Psoas muscle (tissue), 7 donors: ENCODE measurements at regions not wholly inside any gene's neighbourhood (a gene's known extent, or its start where the extent isn't known, plus 50 kb on each side); places are given as distances from the start of the nearest gene placed in this dataset.

Experiments used
- ATAC-seq, 4 donors: fragments of 200-7000 bp; cut with Tn5 transposase; one replicate each; pipeline ENCODE4 v1.9.1; 2020; ENCODE audit warnings: moderate library complexity in 3 of 4, mild to moderate bottlenecking in 2 of 4
- DNase-seq, 2 donors: peaks; one replicate each; pipeline ENCODE4 v3.0.0-alpha.2; 2020
- H3K27ac ChIP-seq: fragments of 200-600 bp; one replicate; pipeline ENCODE4 v1.8.0; 2022
- H3K27me3 ChIP-seq, 3 donors: fragments of 200-600 bp in 1 of 3; one replicate each; pipeline versions ENCODE4 v1.6.1 to v1.8.0; 2013 to 2022; ENCODE audit warnings: low read length in 2 of 3, mild to moderate bottlenecking in 2 of 3, moderate library complexity in 1 of 3; ENCODE audit not compliant: insufficient read depth in 3 of 3
- H3K36me3 ChIP-seq, 2 donors: fragments of 200-600 bp in 1 of 2; one replicate each; pipeline versions ENCODE4 v1.6.1 to v1.8.0; 2013 to 2022; ENCODE audit warnings: low read depth in 1 of 2, mild to moderate bottlenecking in 1 of 2, moderate library complexity in 1 of 2; ENCODE audit not compliant: insufficient read depth in 1 of 2
- H3K4me1 ChIP-seq: fragments of 200-600 bp; one replicate; pipeline ENCODE4 v1.8.0; 2022
- H3K4me3 ChIP-seq: fragments of 200-600 bp; one replicate; pipeline ENCODE4 v1.8.0; 2022; ENCODE audit warnings: mild to moderate bottlenecking
- H3K9me3 ChIP-seq: fragments of 200-600 bp; one replicate; pipeline ENCODE4 v1.8.0; 2022
- WGBS, 3 donors: extraction: QIAGEN DNeasy Blood & Tissue Kit; methylation state at CpG; one replicate each; pipeline versions ENCODE4 v1.1.6 to v1.1.7; 2013; 5-methylcytosine and 5-hydroxymethylcytosine counted together
- intact Hi-C, 2 donors: fragments of 100-400 bp; cut with DNase I; formaldehyde crosslinking; loops; one replicate each; pipeline versions ENCODE4 v1.11.0 to v1.14.2; 2022
- TF ChIP-seq, protein P1 (sequence below): fragments of 200-600 bp; IDR thresholded peaks from one replicate; pipeline ENCODE4 v1.8.0; 2022; ENCODE audit warnings: antibody characterized with exemption
- donor health status: healthy with polysubstance abuse.
- donor health status: DM: no; HTN: no; CAD: no; lungs with moderate emphysema.
- donor health status: Bipolar disorder and iron deficiency.
- donor health status: healthy.
- donor health status: DM: yes; HTN: yes; CAD: no.
- donor health status: DM: no; HTN: no; CAD: no.
- donor health status: DM: yes; HTN: yes; CAD: no.

DNA sequence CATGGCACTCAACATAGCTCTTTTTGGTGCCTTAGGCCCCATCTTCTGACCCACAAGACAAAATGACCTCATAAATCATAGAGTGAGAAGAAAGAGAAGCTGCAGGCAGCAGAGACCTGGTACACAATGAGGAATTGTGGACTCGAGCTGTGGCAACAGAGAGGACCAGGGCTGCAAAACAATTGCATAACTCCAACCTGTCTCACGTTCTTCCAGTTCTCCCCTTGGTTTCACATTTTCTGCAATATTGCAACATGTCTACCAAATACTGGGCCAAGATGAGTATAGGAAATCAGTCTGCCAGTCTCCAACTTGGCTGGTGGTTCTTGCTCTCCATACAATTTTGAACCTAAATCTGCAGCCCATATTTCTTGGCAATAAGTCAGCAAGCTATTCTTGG is 105.3 kb downstream of the KDR start:
- intact Hi-C loops = no loop called here
- no peaks in the 10 kb centered on the region for H3K4me1 ChIP-seq
- WGBS, 3 donors = 69 to 72% (median 70%) methylated on average over 2 of the region's 2 CpGs
- H3K27me3 ChIP-seq = no peaks in the 10 kb centered on the region
- no peak for DNase-seq
- H3K36me3 ChIP-seq = no peaks in the 10 kb centered on the region
- no peaks in the 10 kb centered on the region for H3K9me3 ChIP-seq
- H3K27ac ChIP-seq = no peak overlapping the region
- TF ChIP-seq, protein P1, sequence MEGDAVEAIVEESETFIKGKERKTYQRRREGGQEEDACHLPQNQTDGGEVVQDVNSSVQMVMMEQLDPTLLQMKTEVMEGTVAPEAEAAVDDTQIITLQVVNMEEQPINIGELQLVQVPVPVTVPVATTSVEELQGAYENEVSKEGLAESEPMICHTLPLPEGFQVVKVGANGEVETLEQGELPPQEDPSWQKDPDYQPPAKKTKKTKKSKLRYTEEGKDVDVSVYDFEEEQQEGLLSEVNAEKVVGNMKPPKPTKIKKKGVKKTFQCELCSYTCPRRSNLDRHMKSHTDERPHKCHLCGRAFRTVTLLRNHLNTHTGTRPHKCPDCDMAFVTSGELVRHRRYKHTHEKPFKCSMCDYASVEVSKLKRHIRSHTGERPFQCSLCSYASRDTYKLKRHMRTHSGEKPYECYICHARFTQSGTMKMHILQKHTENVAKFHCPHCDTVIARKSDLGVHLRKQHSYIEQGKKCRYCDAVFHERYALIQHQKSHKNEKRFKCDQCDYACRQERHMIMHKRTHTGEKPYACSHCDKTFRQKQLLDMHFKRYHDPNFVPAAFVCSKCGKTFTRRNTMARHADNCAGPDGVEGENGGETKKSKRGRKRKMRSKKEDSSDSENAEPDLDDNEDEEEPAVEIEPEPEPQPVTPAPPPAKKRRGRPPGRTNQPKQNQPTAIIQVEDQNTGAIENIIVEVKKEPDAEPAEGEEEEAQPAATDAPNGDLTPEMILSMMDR = no peak
- H3K4me3 ChIP-seq = no peak overlapping the region
- ATAC-seq = no peak

DNA sequence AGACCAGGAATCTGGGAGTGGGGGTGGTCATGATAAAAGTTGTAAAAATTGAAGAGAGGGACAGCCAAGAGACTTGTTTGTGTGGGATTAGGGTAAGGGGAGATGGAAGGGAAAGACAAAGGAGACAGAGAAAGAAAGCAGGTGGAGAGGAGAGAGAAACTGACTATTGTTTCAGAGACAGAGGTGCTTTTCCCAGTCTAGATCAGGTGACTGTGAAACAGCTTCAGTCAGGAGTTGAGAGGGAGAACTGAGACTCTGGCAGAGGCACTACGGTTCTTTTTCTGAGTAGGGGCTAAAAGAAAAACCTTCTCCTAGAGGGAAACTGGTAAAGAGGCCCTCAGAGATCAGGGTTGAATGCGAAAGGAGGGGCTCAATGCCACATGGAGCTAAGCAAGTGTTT is 106.4 kb downstream of the KDR start:
- TF ChIP-seq, protein P1 = no peak
- 58 to 73% (median 65%) methylated on average over 2 of the region's 2 CpGs for WGBS, 3 donors
- no peaks in the 10 kb centered on the region for H3K4me1 ChIP-seq
- DNase-seq (no peak), ATAC-seq (no peak)
- no peaks in the 10 kb centered on the region for H3K36me3 ChIP-seq
- intact Hi-C loops = no loop called here
- no peak overlapping the region for H3K27ac ChIP-seq
- H3K4me3 ChIP-seq = no peak overlapping the region
- H3K27me3 ChIP-seq = no peaks in the 10 kb centered on the region
- no peaks in the 10 kb centered on the region for H3K9me3 ChIP-seq

DNA sequence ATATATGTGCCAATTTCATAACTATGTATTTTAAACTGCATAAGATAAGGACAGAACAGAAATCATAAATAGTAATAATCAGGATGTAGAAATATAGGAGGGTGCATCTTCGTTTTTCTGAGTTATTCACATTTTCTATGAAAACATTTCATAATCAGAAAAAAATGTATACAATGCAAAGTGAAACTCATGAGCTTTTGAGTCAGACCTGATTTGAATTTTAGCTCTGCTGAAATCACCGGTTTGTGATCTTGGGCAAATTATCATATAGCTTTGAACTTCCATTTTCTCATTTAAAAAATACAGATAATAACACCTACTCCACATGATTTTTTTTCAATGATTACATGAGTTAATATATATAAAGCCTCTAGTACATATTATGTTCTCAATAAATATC is 106.9 kb downstream of the KDR start:
- 65 to 73% (median 71%) methylated on average over 2 of the region's 2 CpGs for WGBS, 3 donors
- intact Hi-C loops = no loop called here
- no peaks in the 10 kb centered on the region for H3K9me3 ChIP-seq
- H3K36me3 ChIP-seq = no peaks in the 10 kb centered on the region
- H3K4me3 ChIP-seq = no peak overlapping the region
- H3K27ac ChIP-seq = no peak overlapping the region
- ATAC-seq = no peak
- no peaks in the 10 kb centered on the region for H3K4me1 ChIP-seq
- TF ChIP-seq, protein P1 = no peak
- H3K27me3 ChIP-seq = no peaks in the 10 kb centered on the region
- DNase-seq = no peak

DNA sequence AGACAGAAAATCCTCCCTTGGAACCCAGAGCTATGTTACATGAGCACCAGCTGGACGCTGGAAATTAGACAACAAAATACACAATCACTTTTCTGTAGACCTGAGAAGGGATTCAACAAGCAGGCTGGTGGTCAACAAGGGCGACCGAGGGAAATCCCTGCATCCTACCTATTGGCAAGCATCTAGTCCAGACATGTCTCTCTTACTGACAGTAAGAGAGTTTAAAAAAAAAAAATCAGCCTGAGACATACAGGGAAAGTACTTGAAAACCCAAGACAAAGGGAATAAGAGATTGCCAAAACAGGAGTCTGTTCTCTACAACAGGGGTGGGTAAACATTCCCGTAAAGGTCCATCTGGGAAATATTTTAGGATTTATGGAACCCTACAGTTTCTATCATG is 108.0 kb downstream of the KDR start:
- 82 to 90% (median 84%) methylated on average over 4 of the region's 4 CpGs for WGBS, 3 donors
- intact Hi-C loops = no loop called here
- no peaks in the 10 kb centered on the region for H3K4me1 ChIP-seq
- no peak for DNase-seq
- TF ChIP-seq, protein P1 = no peak
- ATAC-seq = no peak
- H3K9me3 ChIP-seq = no peaks in the 10 kb centered on the region
- no peak overlapping the region for H3K27ac ChIP-seq
- no peaks in the 10 kb centered on the region for H3K36me3 ChIP-seq
- H3K4me3 ChIP-seq = no peak overlapping the region
- H3K27me3 ChIP-seq = no peaks in the 10 kb centered on the region

DNA sequence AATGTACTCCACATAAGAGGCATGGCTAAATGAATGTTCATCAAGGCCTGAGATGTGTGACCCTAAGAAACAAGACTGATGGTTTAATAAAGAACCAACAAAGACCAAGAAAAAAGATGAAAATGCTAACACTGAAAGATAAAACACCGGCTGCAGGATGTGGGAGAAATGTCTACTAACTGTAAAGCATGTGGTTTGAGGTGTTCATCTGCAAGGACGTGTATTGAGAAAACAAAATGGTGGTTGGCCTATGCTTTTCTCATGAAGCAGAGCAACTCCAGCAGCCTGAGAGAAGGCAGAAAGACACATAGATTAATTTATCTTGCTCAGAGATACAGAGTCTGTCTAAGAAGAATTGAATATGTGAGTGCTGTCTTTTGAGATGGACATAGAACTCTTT is 109.3 kb downstream of the KDR start:
- no peaks in the 10 kb centered on the region for H3K27me3 ChIP-seq
- no peaks in the 10 kb centered on the region for H3K9me3 ChIP-seq
- H3K27ac ChIP-seq = no peak overlapping the region
- ATAC-seq = no peak
- no peaks in the 10 kb centered on the region for H3K4me1 ChIP-seq
- no peaks in the 10 kb centered on the region for H3K36me3 ChIP-seq
- no peak overlapping the region for H3K4me3 ChIP-seq
- no peak for DNase-seq
- WGBS, 3 donors = 79 to 90% (median 79%) methylated on average over 2 of the region's 2 CpGs
- intact Hi-C loops = no loop called here
- TF ChIP-seq, protein P1 = no peak
